Posterior vena cava (tissue), 2 donors: ENCODE measurements at regions not wholly inside any gene's neighbourhood (a gene's known extent, or its start where the extent isn't known, plus 50 kb on each side); places are given as distances from the start of the nearest gene placed in this dataset.

Source experiments
- DNase-seq: peaks from one replicate; pipeline ENCODE4 v3.0.0-alpha.2; 2020; ENCODE audit warnings: low spot score
- intact Hi-C, 2 donors: fragments of 100-400 bp; cut with DNase I; formaldehyde crosslinking; loops; one replicate each; pipeline versions ENCODE4 v1.14.1 to v1.14.2; 2022 to 2023
- donor health status: DM: yes; HTN: yes; CAD: no.
- donor health status: DM: yes; HTN: yes; CAD: no.

DNA sequence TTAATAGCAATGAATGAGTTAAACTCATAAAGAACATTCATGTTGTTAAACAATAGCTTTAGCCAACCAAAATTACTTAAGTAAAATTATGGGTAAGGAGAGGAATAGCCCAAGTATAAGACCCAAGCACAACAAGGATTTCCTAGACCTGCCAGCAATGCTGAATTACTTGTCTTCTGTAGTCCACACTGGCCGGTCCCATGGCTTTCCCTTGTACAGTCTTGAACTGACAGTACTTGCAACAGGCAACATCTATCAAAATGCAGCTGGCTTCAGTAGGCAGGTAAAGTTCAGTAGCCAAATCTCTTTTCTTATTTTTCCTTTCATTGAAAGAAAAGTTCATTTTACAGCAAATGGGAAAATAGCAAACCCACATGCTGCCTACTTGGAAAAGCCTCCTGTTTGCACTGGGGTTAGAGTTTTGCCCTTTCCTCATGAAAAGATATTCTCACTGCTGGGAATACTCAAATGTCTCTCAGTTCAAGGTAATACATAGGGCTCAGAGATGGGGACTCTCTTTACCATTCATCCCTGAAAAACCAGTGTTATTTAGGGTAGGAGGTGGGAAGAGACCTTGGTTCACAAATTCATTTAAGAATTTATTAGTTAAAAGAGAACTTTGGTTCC lies 222.8 kb downstream of the TTLL7 start:
- DNase-seq: no peak
- intact Hi-C loops: no loop called here

DNA sequence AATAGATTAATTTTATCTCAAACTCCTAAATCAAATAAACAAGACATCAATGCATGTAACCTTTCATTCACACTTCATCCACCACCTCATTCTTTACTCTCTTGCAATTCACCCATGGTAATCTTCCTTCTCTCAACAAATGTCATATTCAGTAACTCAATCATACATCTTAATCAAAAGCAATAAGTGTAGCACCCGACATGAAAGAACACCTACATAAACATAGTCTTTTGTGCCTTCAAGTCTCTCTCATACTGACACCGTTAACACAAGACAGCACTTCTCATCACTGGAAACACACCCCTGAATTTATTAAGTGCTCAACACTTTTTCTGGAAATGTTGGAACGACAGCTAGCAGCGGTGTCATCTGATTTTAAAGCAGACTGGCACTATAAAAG lies 225.9 kb downstream of the TTLL7 start:
- intact Hi-C loops: no loop called here
- DNase-seq: no peak

DNA sequence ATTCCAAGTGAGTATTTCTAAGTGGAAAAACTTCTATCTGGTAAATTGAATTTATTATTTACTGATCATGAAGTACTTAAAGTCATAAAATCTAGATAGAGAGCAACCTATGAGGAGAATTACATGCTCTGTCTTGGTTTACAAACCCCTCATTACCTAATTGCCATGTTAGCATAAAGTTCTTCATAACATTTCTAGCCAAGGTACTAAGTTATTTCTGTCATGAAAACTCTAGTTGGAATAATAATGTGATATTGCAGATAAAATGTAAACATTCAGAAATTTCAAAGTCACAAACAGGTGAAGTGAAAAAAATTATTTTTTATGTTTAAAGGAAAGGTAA lies 228.6 kb downstream of the TTLL7 start:
- no peak for DNase-seq
- intact Hi-C loops: no loop called here

DNA sequence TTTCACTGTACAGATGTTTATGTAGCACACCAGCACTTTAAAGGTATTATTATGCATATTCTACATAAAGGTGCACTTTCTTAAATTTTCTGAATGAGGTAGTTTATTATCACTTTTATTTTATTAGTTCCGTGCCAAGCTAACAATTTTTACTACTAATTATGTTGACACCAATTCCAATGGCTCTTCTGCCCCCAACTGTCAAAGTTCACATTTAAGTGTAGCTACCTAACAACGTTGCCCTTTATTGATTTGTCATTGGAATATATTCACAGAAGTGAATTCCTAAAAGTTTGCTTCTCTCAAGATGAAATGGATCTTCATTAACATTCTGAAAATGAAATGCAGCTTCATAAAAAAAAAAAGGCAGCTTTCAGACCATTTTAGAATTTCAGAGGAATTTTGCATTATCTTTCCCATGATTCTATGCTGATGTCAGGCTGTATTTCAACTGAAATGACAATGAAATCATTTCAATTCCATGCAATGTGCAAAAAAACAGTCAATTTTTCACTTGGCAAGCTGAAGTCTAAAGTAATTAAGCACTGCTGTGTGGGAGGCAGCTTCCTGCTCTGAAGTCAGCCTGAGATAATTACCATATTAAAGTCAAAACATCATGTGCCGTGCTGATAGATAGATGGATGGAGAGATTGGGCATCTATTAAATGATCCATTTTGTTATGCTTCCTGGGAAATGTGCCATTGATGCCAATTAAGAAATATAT lies 229.2 kb downstream of the TTLL7 start:
- DNase-seq: no peak
- intact Hi-C loops: no loop called here

DNA sequence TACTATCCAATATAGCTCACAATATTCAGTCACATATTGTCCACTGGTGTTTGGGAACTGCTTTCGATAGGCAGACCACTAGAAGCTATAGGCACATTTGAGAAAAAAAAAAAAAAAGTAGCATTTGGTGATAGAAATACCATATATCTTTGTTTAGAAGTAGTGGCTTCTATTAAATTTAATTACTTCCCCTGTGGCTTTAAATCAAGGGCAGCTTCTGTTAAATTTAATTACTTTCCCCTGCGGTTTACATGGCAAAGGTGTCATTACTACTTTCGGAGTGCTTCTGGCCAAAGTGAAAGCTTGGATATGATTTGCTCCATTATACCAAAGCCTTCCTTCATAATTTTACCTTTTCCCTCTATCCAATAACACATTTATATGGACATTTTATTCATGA lies 229.9 kb downstream of the TTLL7 start:
- DNase-seq: no peak

DNA sequence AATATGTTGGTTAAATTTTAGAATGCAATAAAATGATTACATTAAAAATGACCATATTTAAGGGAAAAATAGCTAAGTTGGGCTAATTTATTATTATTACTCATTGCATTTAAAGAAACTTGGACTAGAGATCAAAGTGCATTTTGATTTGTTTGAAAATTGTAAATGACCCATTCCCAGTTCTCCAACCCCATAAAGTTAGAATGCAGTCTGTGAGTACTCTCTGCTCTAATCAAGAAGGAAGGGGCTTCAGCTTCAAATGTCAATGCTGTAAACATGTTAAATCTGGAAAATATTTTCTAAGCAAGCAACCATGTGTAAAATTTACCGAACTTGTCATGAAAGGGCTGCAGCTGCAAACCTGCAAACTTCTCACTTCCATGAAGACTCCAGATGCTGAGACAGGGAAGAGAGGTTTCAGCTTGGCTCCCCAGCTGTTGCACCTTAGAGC lies 232.7 kb downstream of the TTLL7 start:
- intact Hi-C loops: no loop called here
- no peak for DNase-seq

More for the DNA sequence above, 229.9 kb downstream of the TTLL7 start:
- intact Hi-C loops: no loop called here

DNA sequence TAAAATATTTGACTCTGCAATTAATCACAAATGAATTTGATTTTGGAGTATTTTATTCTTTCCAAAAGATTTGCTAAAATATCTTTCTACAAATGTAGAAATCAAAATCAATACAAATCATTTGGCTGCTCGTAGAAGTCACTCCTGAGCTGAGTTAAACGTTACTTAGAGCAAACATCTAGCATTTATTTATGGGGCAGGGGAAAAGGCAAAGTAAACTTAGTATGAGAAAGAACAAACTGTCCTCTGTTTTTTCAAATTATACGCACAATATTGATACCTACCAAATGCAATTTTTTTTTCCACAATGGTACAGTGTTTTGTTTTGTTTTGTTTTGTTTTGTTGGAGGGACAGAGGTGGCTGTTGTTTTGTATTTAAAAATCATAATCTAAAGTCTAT lies 233.8 kb downstream of the TTLL7 start:
- DNase-seq: no peak
- intact Hi-C loops: no loop called here

DNA sequence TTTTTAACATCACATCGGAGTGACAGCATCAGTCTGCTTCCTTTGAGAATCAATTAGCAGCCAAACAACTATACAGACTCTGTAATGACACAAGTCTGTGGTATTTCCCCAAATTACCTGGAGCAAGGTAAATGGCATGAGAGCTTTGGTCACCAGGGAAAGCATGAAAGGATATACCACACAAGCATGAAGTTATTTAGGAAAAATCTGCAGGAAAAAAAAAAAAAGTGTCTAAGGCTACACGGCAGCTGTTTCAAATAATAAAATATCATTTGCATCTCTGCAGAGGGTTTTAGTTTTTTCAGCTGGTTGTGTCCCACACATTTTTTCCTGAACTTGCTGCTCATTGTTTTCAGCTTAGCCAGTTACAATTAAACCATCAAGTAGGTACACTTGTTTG lies 234.7 kb downstream of the TTLL7 start:
- no peak for DNase-seq
- intact Hi-C loops: no loop called here

DNA sequence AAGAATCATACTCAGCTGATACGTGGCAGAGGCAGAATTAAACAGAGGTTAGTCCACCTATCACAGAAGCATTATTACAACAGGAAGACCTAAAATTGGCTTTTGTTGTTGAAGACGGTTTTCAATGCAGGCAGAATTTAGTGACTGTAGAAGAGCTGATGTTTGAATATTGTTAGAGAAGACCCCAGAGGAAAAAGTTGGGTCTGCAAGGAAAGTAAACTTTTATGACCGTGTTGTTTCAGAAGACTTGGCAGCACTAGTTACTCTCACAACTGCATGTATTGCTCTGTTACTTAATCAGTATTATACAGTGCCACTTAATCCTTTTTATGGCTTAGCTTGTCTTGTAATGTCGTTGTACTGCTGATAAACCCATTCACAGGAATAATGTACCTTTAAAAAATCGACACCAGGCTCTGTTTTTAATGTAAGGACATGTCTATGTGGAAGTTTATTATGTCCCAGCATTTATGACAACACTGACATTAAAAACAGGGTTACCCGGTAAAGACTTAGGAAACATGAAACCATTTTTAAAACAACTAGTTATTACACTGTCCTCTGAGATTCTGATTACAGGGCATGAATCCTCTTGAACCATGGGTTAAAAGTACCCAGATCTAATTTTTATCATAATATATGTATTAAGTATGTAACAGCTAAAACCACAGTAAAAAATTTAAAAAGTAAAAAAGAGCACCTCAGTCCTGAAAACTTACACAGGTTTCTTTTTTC lies 235.4 kb downstream of the TTLL7 start:
- no peak for DNase-seq
- intact Hi-C loops: no loop called here

DNA sequence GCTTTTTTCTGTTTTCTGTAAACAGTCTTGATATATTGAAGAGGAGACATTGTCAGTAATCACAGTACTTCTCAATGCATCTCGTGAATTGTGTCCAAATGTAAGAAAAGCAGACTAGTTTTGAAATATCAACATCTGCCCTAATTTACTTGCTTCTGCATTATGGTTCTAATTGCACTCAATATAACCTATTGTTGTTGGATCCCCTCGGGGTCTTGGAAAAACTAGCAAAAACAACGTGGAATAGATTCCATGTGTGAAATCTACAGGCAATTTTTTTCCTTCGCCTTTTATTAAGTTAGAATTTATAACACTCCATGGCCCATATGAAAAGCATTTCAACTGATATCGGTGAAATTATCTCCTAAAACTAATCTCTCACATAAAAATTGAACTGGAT lies 236.5 kb downstream of the TTLL7 start:
- intact Hi-C loops: no loop called here
- DNase-seq: no peak

DNA sequence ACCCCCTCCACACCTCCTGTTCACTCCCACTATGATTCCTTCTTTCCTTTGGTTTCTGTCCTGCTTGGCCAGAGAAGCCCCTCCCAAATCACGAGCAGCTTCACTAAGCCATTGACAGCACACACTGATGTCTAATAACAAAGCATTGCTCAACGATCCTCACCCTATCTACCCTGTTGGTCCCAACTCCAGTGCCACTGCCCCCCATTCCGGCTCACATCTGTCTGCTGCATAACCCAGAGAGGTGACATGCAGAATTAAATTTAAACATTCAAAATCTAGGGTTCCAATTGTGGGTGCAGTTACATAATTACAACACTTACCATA lies 236.9 kb downstream of the TTLL7 start:
- no peak for DNase-seq
- intact Hi-C loops: no loop called here

DNA sequence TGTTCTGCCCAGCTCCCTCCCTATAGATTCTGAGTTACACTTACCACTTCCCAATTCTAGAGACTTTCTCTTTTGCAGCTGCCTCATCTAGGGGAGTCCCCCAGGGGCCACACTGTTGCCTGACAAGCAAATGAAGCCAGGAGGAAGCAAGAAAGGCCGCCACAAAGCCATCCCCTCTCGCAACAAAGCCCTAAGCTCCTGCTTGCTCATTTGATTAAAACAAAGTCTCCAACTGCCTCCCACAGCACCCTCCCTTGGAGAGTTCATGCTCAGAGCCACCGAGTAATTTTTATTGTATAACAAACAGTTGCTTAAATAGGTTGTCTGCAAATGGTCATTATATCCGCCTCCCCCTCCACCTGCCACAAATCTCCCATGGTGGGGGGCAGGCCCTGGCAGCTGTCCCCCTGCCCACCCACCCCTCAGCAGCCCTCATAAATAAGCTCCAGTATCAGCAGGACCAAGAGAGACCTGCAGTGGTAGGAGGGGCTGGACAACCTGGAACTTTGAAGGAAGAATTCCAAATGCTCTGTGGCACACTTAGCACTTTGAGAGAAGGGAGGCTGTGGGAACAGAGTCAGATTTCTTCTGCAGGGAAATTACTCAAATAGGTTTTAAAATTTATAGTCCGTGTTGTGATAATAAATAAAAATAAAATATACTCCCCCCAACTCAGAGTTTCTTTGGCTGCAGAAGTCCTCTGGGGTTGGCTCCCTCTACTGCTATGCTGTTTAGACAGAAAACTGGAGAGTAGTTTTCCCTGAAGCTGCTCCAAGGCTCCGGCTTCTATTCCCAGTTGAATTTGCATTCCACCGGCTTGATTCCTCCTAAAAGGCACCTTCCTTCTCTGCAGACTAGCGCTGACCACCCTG lies 237.5 kb downstream of the TTLL7 start:
- no peak for DNase-seq
- intact Hi-C loops: no loop called here

DNA sequence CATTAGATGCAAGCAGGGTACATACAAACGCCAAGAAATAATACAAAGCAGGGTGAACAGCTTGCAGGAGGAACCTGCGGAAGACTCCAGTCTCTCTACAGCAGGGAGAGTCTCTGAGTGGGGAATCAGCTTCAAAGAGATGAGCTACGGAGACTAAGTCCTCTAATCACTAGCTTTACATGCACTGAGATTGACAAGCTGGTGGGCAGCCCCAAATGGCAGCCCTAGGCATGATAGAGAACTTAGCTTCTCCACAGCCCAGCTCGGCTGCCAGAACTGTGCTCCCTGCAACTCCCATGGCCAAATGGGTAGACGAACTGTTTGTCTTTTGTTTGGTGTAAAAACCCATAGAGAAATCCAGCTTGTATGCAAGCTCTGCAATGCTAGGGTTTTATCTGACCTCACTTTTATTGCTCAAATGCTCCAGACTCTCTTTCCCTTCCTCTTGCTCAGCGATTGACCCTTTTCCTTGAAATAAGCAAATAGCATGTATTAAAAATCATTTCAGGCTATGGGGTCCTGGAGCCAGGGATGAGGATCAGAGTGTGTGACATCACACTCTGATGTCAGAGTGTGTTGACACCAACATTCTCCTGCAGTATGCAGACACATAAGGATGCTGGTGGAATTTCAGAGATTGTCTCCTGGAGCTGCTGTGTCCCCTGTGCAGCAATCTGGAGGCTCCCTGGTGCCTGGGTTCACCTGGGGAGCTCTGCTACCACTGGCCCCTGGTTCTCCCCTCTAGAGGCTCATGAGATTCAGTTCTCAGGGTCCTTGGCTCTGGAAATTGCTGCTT lies 238.5 kb downstream of the TTLL7 start:
- intact Hi-C loops: no loop called here
- DNase-seq: no peak

DNA sequence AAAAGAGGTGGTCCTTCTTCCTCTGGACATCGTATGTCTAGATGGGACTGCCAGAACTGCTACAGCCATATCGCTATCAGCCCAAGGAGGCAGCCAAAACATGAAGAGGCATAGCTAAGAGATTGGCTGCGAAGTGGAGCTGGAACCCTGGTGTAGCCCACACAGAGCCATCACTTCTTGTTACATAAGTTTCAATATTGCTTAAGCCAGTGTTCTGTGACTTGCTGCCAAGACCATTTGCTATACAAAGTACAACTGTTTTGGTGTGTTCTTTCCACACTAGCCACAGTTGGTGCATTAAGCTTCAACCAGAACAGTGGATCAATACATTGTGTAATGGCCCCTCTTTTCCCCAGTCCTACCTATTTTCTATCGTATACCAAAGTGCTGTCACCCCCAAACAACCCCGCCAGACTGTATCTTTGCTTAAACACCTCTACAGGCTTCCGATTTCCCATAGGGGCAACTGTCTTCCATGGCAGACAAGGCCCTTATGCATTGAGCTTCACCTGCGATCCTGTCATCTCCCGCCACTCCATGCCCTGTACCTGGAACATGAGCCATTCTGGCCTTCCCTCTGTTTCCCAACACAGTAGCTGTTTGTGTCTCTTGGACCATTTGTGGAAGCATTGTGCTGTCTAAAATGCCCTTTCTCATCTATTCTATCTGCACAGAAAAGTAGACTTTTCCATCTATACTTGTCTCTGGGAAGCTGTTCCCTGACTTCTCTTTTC lies 241.8 kb downstream of the TTLL7 start:
- DNase-seq: no peak
- intact Hi-C loops: no loop called here

DNA sequence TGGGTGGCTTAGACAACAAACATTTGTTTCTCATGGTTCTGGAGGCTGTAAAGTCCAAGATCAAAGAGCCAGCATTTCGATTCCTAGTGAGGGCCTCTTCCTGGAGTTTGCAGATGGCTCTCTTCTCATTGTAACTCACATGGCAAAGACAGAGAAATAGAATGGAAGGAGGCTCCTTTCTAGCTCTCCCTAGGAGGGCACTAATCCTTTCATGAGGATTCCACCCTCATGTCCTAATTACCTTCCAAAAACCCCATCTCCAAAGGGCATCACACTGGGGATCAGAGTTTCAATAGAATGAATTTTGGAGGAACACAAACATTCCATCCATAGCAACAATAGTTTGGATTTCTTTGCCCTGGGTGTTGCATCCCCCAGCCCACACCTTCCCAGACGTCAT lies 247.3 kb downstream of the TTLL7 start:
- DNase-seq: no peak
- intact Hi-C loops: no loop called here

DNA sequence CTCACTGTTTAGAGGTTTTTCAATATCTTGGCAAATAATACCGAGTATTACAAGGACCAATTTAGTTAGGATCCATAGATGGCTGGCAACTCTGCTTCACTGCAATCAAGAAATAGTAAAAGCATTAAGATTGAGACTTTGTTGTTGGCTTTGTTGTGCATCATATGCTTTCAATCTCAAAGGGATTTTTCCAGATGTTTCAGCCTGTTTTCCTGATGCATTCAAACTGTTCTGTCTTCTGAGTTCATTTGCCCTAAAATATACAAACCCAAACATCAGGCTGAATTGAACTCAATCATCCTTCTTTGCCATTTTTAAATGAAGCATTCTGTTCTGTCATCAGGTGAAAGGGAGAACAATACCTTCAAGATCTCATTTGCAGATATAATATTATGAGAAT lies 248.7 kb downstream of the TTLL7 start:
- intact Hi-C loops: no loop called here
- no peak for DNase-seq

DNA sequence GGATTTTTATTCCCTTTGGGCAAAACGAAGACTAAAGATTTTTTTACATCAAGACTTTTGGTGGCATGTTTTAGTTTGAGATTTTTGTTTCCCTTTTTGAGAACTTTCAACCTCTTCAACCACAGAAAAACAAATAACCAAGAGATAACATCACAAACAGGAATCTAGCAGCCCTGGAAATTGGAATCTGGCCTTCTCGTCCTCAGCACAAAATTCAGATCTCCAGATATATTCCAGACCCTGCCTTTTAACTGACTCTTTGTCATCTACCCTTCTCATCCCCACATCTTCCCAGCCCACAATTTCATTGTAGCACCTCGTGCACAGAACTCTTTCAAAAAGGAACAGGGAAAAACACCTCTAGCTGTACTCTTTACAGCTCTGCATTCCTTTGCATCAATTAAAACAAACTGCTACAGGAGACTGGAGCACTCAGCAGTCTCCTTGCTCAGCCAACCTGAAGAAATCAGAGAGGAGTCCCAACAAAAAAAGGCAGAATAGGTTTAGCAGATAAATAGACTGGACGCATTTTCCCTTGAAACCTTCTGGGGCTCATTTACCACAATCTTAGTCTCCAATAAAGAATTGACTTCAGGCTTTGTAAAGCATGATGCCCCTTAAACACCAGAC lies 251.0 kb downstream of the TTLL7 start:
- intact Hi-C loops: no loop called here
- no peak for DNase-seq

DNA sequence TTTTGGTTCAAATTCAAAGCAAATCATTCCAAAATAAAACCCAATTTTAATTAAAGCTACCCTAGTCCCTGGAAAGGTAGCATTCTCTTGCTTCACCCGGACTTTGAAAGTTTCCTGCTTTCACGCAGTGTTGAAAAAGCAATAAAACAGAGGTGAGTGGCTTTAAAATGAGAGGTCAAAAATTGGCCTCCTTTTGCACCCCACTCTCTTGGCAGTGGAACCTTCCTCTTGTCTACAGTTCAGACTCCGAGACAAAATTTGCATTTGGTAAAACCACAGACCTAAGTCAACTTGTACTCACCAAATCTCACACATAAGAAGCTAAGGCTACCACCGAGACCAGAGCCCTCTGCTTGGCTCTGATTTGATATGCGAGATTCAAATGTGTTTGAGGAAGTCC lies 252.7 kb downstream of the TTLL7 start:
- intact Hi-C loops: no loop called here
- DNase-seq: no peak
